Activated naive CD8-positive, alpha-beta T cell treated with anti-CD3 and anti-CD28 coated beads, Interleukin-2, amount 10 ng/mL, durations not matched to agents 7 days and 5 days (primary cell): ENCODE measurements at regions not wholly inside any gene's neighbourhood (a gene's known extent, or its start where the extent isn't known, plus 50 kb on each side); places are given as distances from the start of the nearest gene placed in this dataset.

Experiments
- ATAC-seq: fragments of 150-1000 bp; cut with Tn5 transposase; one replicate; pipeline ENCODE4 v1.10.0; 2021; ENCODE audit warnings: low read depth, moderate library complexity
- POLR2A ChIA-PET: fragments of 350-600 bp; sonication (Branson Sonifier 250); formaldehyde crosslinking; loops from one replicate; lab custom pipeline; 2021; ENCODE audit warnings: antibody characterized with exemption; lab: Charles Lee
- DNase-seq: peaks from one replicate; pipeline ENCODE4 v3.0.0; 2021
- H3K27ac Mint-ChIP-seq: one replicate; pipeline ENCODE4 v1.8.0; 2022; ENCODE audit warnings: mild to moderate bottlenecking, mixed read lengths
- H3K27me3 Mint-ChIP-seq: one replicate; pipeline ENCODE4 v1.8.0; 2022; ENCODE audit warnings: mild to moderate bottlenecking, moderate library complexity, mixed read lengths
- H3K36me3 Mint-ChIP-seq: one replicate; pipeline ENCODE4 v1.8.0; 2021; ENCODE audit warnings: mild to moderate bottlenecking, mixed read lengths
- H3K4me1 Mint-ChIP-seq: one replicate; pipeline ENCODE4 v1.8.0; 2021; ENCODE audit warnings: mixed read lengths
- H3K4me3 Mint-ChIP-seq: one replicate; pipeline ENCODE4 v1.8.0; 2022; ENCODE audit warnings: mild to moderate bottlenecking, moderate library complexity, mixed read lengths
- H3K9me3 Mint-ChIP-seq: one replicate; pipeline ENCODE4 v1.8.0; 2021; ENCODE audit warnings: mixed read lengths

- Mint-ChIP-seq H3K36me3 (no peaks in the 10 kb centered on the region), H3K4me1 (no peaks in the 10 kb centered on the region), H3K27ac (no peak overlapping the region), H3K27me3 (no peaks in the 10 kb centered on the region), H3K9me3 (no peaks in the 10 kb centered on the region), H3K4me3 (no peak overlapping the region)
- DNase-seq: no peak
- POLR2A ChIA-PET: no interaction called here
- no peak for ATAC-seq
Observed at GRCh38 chr10:3016016-3016415, 51.3 kb upstream of the PFKP start.

- POLR2A ChIA-PET: no interaction called here
- H3K36me3 Mint-ChIP-seq: no peaks in the 10 kb centered on the region
- no peaks in the 10 kb centered on the region for H3K4me1 Mint-ChIP-seq
- H3K9me3 Mint-ChIP-seq: no peaks in the 10 kb centered on the region
- ATAC-seq (no peak), DNase-seq (no peak)
- H3K27ac Mint-ChIP-seq: no peak overlapping the region
- H3K4me3 Mint-ChIP-seq: no peak overlapping the region
- no peaks in the 10 kb centered on the region for H3K27me3 Mint-ChIP-seq
Observed at GRCh38 chr10:3014968-3015367, 52.4 kb upstream of the PFKP start.

- no peak overlapping the region for H3K4me3 Mint-ChIP-seq
- no peak overlapping the region for H3K27ac Mint-ChIP-seq
- POLR2A ChIA-PET: no interaction called here
- H3K4me1 Mint-ChIP-seq: no peaks in the 10 kb centered on the region
- ATAC-seq: no peak
- no peaks in the 10 kb centered on the region for H3K9me3 Mint-ChIP-seq
- DNase-seq: no peak
- peaks cover 18% of the 10 kb centered on the region for H3K27me3 Mint-ChIP-seq
- H3K36me3 Mint-ChIP-seq: no peaks in the 10 kb centered on the region
Observed at GRCh38 chr10:3012223-3012622, 55.1 kb upstream of the PFKP start.

- H3K4me3 Mint-ChIP-seq: no peak overlapping the region
- peaks cover 25% of the 10 kb centered on the region for H3K27me3 Mint-ChIP-seq
- ATAC-seq: no peak
- no peaks in the 10 kb centered on the region for H3K36me3 Mint-ChIP-seq
- no peak for DNase-seq
- no peaks in the 10 kb centered on the region for H3K9me3 Mint-ChIP-seq
- H3K27ac Mint-ChIP-seq: no peak overlapping the region
- POLR2A ChIA-PET: no interaction called here
- no peaks in the 10 kb centered on the region for H3K4me1 Mint-ChIP-seq
Observed at GRCh38 chr10:3010816-3011460, 56.4 kb upstream of the PFKP start.

GRCh38 chr10:3010334-3010733 is 57.0 kb upstream of the PFKP start:
- Mint-ChIP-seq H3K4me3 (no peak overlapping the region), H3K27ac (no peak overlapping the region), H3K36me3 (no peaks in the 10 kb centered on the region), H3K27me3 (peaks cover 26% of the 10 kb centered on the region), H3K4me1 (no peaks in the 10 kb centered on the region), H3K9me3 (no peaks in the 10 kb centered on the region)
- DNase-seq (no peak), ATAC-seq (no peak)
- POLR2A ChIA-PET: no interaction called here

GRCh38 chr10:3009341-3009740 is 58.0 kb upstream of the PFKP start:
- H3K27ac Mint-ChIP-seq: no peak overlapping the region
- H3K36me3 Mint-ChIP-seq: no peaks in the 10 kb centered on the region
- no peak for ATAC-seq
- H3K4me3 Mint-ChIP-seq: no peak overlapping the region
- no peaks in the 10 kb centered on the region for H3K4me1 Mint-ChIP-seq
- POLR2A ChIA-PET: no interaction called here
- H3K9me3 Mint-ChIP-seq: no peaks in the 10 kb centered on the region
- no peak for DNase-seq
- H3K27me3 Mint-ChIP-seq: peaks cover 26% of the 10 kb centered on the region

GRCh38 chr10:3008518-3009195 is 58.7 kb upstream of the PFKP start:
- peaks cover 1% of the 10 kb centered on the region for H3K9me3 Mint-ChIP-seq
- ATAC-seq: no peak
- no peak overlapping the region for H3K4me3 Mint-ChIP-seq
- no peaks in the 10 kb centered on the region for H3K36me3 Mint-ChIP-seq
- POLR2A ChIA-PET: no interaction called here
- no peak overlapping the region for H3K27ac Mint-ChIP-seq
- peaks cover 26% of the 10 kb centered on the region for H3K27me3 Mint-ChIP-seq
- H3K4me1 Mint-ChIP-seq: no peaks in the 10 kb centered on the region
- no peak for DNase-seq

GRCh38 chr10:3006607-3007006 is 60.7 kb upstream of the PFKP start:
- Mint-ChIP-seq H3K4me1 (no peaks in the 10 kb centered on the region), H3K27ac (no peak overlapping the region), H3K4me3 (no peak overlapping the region), H3K27me3 (peaks cover 30% of the 10 kb centered on the region), H3K9me3 (peaks cover 1% of the 10 kb centered on the region), H3K36me3 (no peaks in the 10 kb centered on the region)
- POLR2A ChIA-PET: no interaction called here
- no peak for ATAC-seq
- no peak for DNase-seq

- Mint-ChIP-seq H3K36me3 (no peaks in the 10 kb centered on the region), H3K27ac (no peak overlapping the region), H3K4me3 (no peak overlapping the region), H3K27me3 (peaks cover 32% of the 10 kb centered on the region), H3K9me3 (peaks cover 1% of the 10 kb centered on the region), H3K4me1 (no peaks in the 10 kb centered on the region)
- ATAC-seq (no peak), DNase-seq (no peak)
- POLR2A ChIA-PET: no interaction called here
Observed at GRCh38 chr10:3006093-3006492, 61.3 kb upstream of the PFKP start.

GRCh38 chr10:3002304-3002703 is 65.0 kb upstream of the PFKP start:
- no peak for DNase-seq

GRCh38 chr10:3000048-3000447 is 67.3 kb upstream of the PFKP start:
- ATAC-seq (no peak), DNase-seq (no peak)
- Mint-ChIP-seq H3K27ac (no peak overlapping the region), H3K4me3 (no peak overlapping the region), H3K9me3 (peaks cover 4% of the 10 kb centered on the region), H3K36me3 (no peaks in the 10 kb centered on the region), H3K27me3 (peaks cover 6% of the 10 kb centered on the region), H3K4me1 (peaks cover 3% of the 10 kb centered on the region)
- POLR2A ChIA-PET: no interaction called here

More at GRCh38 chr10:3002304-3002703, 65.0 kb upstream of the PFKP start:
- Mint-ChIP-seq H3K27ac (no peak overlapping the region), H3K4me1 (peaks cover 3% of the 10 kb centered on the region), H3K4me3 (no peak overlapping the region), H3K27me3 (peaks cover 15% of the 10 kb centered on the region), H3K36me3 (no peaks in the 10 kb centered on the region), H3K9me3 (peaks cover 4% of the 10 kb centered on the region)
- POLR2A ChIA-PET: no interaction called here
- ATAC-seq: no peak

- no peak overlapping the region for H3K27ac Mint-ChIP-seq
- no peaks in the 10 kb centered on the region for H3K27me3 Mint-ChIP-seq
- no peak for DNase-seq
- H3K36me3 Mint-ChIP-seq: no peaks in the 10 kb centered on the region
- POLR2A ChIA-PET: no interaction called here
- ATAC-seq: no peak
- no peaks in the 10 kb centered on the region for H3K4me1 Mint-ChIP-seq
- no peaks in the 10 kb centered on the region for H3K9me3 Mint-ChIP-seq
- H3K4me3 Mint-ChIP-seq: no peak overlapping the region
Observed at GRCh38 chr10:2994221-2994961, 73.0 kb upstream of the PFKP start.

- no peaks in the 10 kb centered on the region for H3K9me3 Mint-ChIP-seq
- no peaks in the 10 kb centered on the region for H3K36me3 Mint-ChIP-seq
- no peaks in the 10 kb centered on the region for H3K27me3 Mint-ChIP-seq
- ATAC-seq (no peak), DNase-seq (no peak)
- no peak overlapping the region for H3K27ac Mint-ChIP-seq
- no peak overlapping the region for H3K4me3 Mint-ChIP-seq
- POLR2A ChIA-PET: no interaction called here
- no peaks in the 10 kb centered on the region for H3K4me1 Mint-ChIP-seq
Observed at GRCh38 chr10:2993636-2994035, 73.7 kb upstream of the PFKP start.
